ENCODE measurements at regions not wholly inside any gene's neighbourhood (a gene's known extent, or its start where the extent isn't known, plus 50 kb on each side); places are given as distances from the start of the nearest gene placed in this dataset.

DNA sequence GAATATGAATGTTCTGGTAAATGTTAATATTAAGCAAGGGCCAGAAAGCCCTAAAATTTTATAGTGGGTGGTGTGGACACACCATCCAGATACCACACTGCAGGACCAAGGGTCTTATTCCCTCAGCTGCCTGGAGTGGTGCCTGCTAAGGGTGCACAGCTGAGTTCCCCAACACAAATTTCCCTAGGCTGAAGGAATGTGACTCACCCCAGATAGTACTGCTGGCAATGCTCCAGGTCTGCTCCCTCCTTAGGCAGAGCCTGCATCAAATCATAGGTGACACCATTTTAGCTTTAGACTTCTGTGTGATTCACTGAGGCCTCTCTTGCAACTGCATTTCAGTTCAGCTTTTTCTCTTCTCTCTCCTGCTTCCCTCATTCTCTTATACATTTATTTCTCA lies 321.1 kb downstream of the SATB2 start:
- H4K91ac ChIP-seq (ENCODE audit: low read length): no peak overlapping the region
- H3K27me3 ChIP-seq (ENCODE audit: control insufficient read depth in 1 of 2, insufficient read depth in 1 of 2, low read length in 2 of 2): no peaks in the 10 kb centered on the region
- H2BK5ac ChIP-seq (ENCODE audit: low read depth, low read length, poor library complexity, severe bottlenecking): no peak overlapping the region
- H3K4me2 ChIP-seq (ENCODE audit: low read length, poor library complexity, severe bottlenecking): no peak overlapping the region
- no peaks in the 10 kb centered on the region for H3K36me3 ChIP-seq (ENCODE audit: control insufficient read depth in 1 of 2, insufficient read depth in 2 of 2, low read depth in 1 of 2, low read length in 2 of 2)
- H2BK12ac ChIP-seq (ENCODE audit: low read length in 2 of 2): no peak overlapping the region
- H2AFZ ChIP-seq (ENCODE audit: low read depth, low read length): no peak overlapping the region
- H2BK120ac ChIP-seq (ENCODE audit: low read depth, low read length): no peak overlapping the region
- H3K4ac ChIP-seq (ENCODE audit: low read depth in 1 of 2, low read length in 2 of 2): no peak overlapping the region
- H2AK5ac ChIP-seq (ENCODE audit: low read length, severe bottlenecking): no peak overlapping the region
- H3K4me3 ChIP-seq (ENCODE audit: insufficient read depth in 1 of 2, low read depth in 1 of 2, low read length in 2 of 2): no peak overlapping the region
- H3K9ac ChIP-seq (ENCODE audit: low read length): no peak overlapping the region
- H3K4me1 ChIP-seq (ENCODE audit: control insufficient read depth, insufficient read depth, low read depth, low read length): peaks cover 2% of the 10 kb centered on the region
- peak; percentile 20 for DNase-seq
- H2BK15ac ChIP-seq (ENCODE audit: low read depth, poor library complexity, severe bottlenecking): no peak overlapping the region
- no peak overlapping the region for H3K18ac ChIP-seq (ENCODE audit: low read depth in 1 of 2, low read length in 2 of 2)
- H3K14ac ChIP-seq (ENCODE audit: low read length in 2 of 2): no peak overlapping the region
- H3K9me3 ChIP-seq (ENCODE audit: control insufficient read depth, low read length): peaks cover 18% of the 10 kb centered on the region
- H3K27ac ChIP-seq (ENCODE audit: low read length, poor library complexity, severe bottlenecking): no peak overlapping the region
- H3K23ac ChIP-seq (ENCODE audit: low read length in 2 of 2): no peak overlapping the region
- H4K8ac ChIP-seq (ENCODE audit: low read length): no peak overlapping the region
- H3K79me1 ChIP-seq (replicated peaks; ENCODE audit: low read length, poor library complexity, severe bottlenecking): no peaks in the 10 kb centered on the region

DNA sequence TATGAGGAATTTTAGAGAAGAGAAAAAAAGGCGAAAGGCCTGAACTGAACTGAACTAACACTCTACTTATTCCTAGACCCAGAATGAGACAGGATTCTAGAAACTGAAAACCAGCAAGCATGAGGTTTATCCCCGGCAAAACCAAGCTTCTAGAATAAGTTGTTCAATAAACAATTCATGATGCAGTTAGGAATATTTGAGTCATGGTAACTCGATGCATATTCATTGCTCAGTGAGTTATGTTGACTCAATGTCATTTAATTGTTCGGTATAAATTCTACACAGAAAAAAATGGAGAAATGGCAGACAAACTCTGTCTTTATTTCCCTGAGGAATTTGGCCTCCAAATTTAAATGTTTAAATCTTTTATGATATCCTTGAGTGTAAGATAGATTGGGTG lies 321.5 kb downstream of the SATB2 start:
- H3K4me1 ChIP-seq (ENCODE audit: control insufficient read depth, insufficient read depth, low read depth, low read length): peaks cover 2% of the 10 kb centered on the region
- H3K4me3 ChIP-seq (ENCODE audit: insufficient read depth in 1 of 2, low read depth in 1 of 2, low read length in 2 of 2): no peak overlapping the region
- no peaks in the 10 kb centered on the region for H3K36me3 ChIP-seq (ENCODE audit: control insufficient read depth in 1 of 2, insufficient read depth in 2 of 2, low read depth in 1 of 2, low read length in 2 of 2)
- H4K91ac ChIP-seq (ENCODE audit: low read length): no peak overlapping the region
- no peak overlapping the region for H3K27ac ChIP-seq (ENCODE audit: low read length, poor library complexity, severe bottlenecking)
- no peak overlapping the region for H2BK15ac ChIP-seq (ENCODE audit: low read depth, poor library complexity, severe bottlenecking)
- no peak overlapping the region for H2AFZ ChIP-seq (ENCODE audit: low read depth, low read length)
- no peak overlapping the region for H4K8ac ChIP-seq (ENCODE audit: low read length)
- no peak for DNase-seq
- H3K14ac ChIP-seq (ENCODE audit: low read length in 2 of 2): no peak overlapping the region
- H2BK5ac ChIP-seq (ENCODE audit: low read depth, low read length, poor library complexity, severe bottlenecking): no peak overlapping the region
- no peak overlapping the region for H2BK120ac ChIP-seq (ENCODE audit: low read depth, low read length)
- H3K4me2 ChIP-seq (ENCODE audit: low read length, poor library complexity, severe bottlenecking): no peak overlapping the region
- no peak overlapping the region for H3K4ac ChIP-seq (ENCODE audit: low read depth in 1 of 2, low read length in 2 of 2)
- no peak overlapping the region for H3K23ac ChIP-seq (ENCODE audit: low read length in 2 of 2)
- H2BK12ac ChIP-seq (ENCODE audit: low read length in 2 of 2): no peak overlapping the region
- 78% methylated on average over 3 of the region's 4 CpGs for WGBS
- no peaks in the 10 kb centered on the region for H3K79me1 ChIP-seq (replicated peaks; ENCODE audit: low read length, poor library complexity, severe bottlenecking)
- no peak overlapping the region for H3K9ac ChIP-seq (ENCODE audit: low read length)
- H3K9me3 ChIP-seq (ENCODE audit: control insufficient read depth, low read length): peaks cover 14% of the 10 kb centered on the region
- no peak overlapping the region for H2AK5ac ChIP-seq (ENCODE audit: low read length, severe bottlenecking)
- no peak overlapping the region for H3K18ac ChIP-seq (ENCODE audit: low read depth in 1 of 2, low read length in 2 of 2)
- no peaks in the 10 kb centered on the region for H3K27me3 ChIP-seq (ENCODE audit: control insufficient read depth in 1 of 2, insufficient read depth in 1 of 2, low read length in 2 of 2)

DNA sequence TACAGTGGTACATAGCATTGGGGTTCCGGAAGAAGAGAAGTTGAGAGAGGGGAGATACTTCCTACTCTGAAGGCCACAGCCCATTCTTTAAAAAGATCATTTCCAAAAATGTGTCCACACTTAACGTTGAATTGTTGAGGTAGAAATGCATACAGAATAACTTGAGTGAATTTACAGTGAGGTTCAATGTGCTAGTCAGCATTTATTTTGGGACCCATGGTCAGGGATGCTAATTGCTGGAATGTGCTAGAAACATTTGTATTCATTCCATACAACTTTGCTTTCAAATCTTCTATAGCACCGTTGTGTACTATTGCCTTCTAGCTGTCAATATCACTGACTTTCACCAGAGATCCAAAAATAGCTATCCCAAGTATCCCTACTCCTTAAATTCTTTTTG lies 325.9 kb downstream of the SATB2 start:
- H2BK120ac ChIP-seq (ENCODE audit: low read depth, low read length): no peak overlapping the region
- H3K27me3 ChIP-seq (ENCODE audit: control insufficient read depth in 1 of 2, insufficient read depth in 1 of 2, low read length in 2 of 2): no peaks in the 10 kb centered on the region
- H2BK15ac ChIP-seq (ENCODE audit: low read depth, poor library complexity, severe bottlenecking): no peak overlapping the region
- H3K4me3 ChIP-seq (ENCODE audit: insufficient read depth in 1 of 2, low read depth in 1 of 2, low read length in 2 of 2): no peak overlapping the region
- H4K91ac ChIP-seq (ENCODE audit: low read length): no peak overlapping the region
- H2AK5ac ChIP-seq (ENCODE audit: low read length, severe bottlenecking): no peak overlapping the region
- H3K4ac ChIP-seq (ENCODE audit: low read depth in 1 of 2, low read length in 2 of 2): no peak overlapping the region
- H3K14ac ChIP-seq (ENCODE audit: low read length in 2 of 2): no peak overlapping the region
- H3K4me1 ChIP-seq (ENCODE audit: control insufficient read depth, insufficient read depth, low read depth, low read length): peaks cover 2% of the 10 kb centered on the region
- no peak overlapping the region for H3K18ac ChIP-seq (ENCODE audit: low read depth in 1 of 2, low read length in 2 of 2)
- H2BK5ac ChIP-seq (ENCODE audit: low read depth, low read length, poor library complexity, severe bottlenecking): no peak overlapping the region
- WGBS: 75% methylated on average over 2 of the region's 3 CpGs
- no peak overlapping the region for H3K4me2 ChIP-seq (ENCODE audit: low read length, poor library complexity, severe bottlenecking)
- no peak overlapping the region for H3K27ac ChIP-seq (ENCODE audit: low read length, poor library complexity, severe bottlenecking)
- no peak overlapping the region for H4K8ac ChIP-seq (ENCODE audit: low read length)
- no peak overlapping the region for H3K23ac ChIP-seq (ENCODE audit: low read length in 2 of 2)
- no peak for DNase-seq
- H2AFZ ChIP-seq (ENCODE audit: low read depth, low read length): no peak overlapping the region
- H3K9me3 ChIP-seq (ENCODE audit: control insufficient read depth, low read length): no peaks in the 10 kb centered on the region
- no peaks in the 10 kb centered on the region for H3K36me3 ChIP-seq (ENCODE audit: control insufficient read depth in 1 of 2, insufficient read depth in 2 of 2, low read depth in 1 of 2, low read length in 2 of 2)
- no peak overlapping the region for H3K9ac ChIP-seq (ENCODE audit: low read length)
- no peak overlapping the region for H2BK12ac ChIP-seq (ENCODE audit: low read length in 2 of 2)
- no peaks in the 10 kb centered on the region for H3K79me1 ChIP-seq (replicated peaks; ENCODE audit: low read length, poor library complexity, severe bottlenecking)

- Histone ChIP-seq H3K79me1 (replicated peaks; ENCODE audit: low read length, poor library complexity, severe bottlenecking) (no peaks in the 10 kb centered on the region), H3K9me3 (ENCODE audit: control insufficient read depth, low read length) (no peaks in the 10 kb centered on the region), H2BK12ac (ENCODE audit: low read length in 2 of 2) (no peak overlapping the region), H3K27me3 (ENCODE audit: control insufficient read depth in 1 of 2, insufficient read depth in 1 of 2, low read length in 2 of 2) (no peaks in the 10 kb centered on the region), H2AK5ac (ENCODE audit: low read length, severe bottlenecking) (no peak overlapping the region), H3K18ac (ENCODE audit: low read depth in 1 of 2, low read length in 2 of 2) (no peak overlapping the region), H4K8ac (ENCODE audit: low read length) (no peak overlapping the region), H3K14ac (ENCODE audit: low read length in 2 of 2) (no peak overlapping the region), H2BK15ac (ENCODE audit: low read depth, poor library complexity, severe bottlenecking) (no peak overlapping the region), H3K9ac (ENCODE audit: low read length) (no peak overlapping the region), H3K4ac (ENCODE audit: low read depth in 1 of 2, low read length in 2 of 2) (no peak overlapping the region), H3K4me1 (ENCODE audit: control insufficient read depth, insufficient read depth, low read depth, low read length) (no peaks in the 10 kb centered on the region), H4K91ac (ENCODE audit: low read length) (no peak overlapping the region), H3K27ac (ENCODE audit: low read length, poor library complexity, severe bottlenecking) (no peak overlapping the region), H3K23ac (ENCODE audit: low read length in 2 of 2) (no peak overlapping the region), H3K4me2 (ENCODE audit: low read length, poor library complexity, severe bottlenecking) (no peak overlapping the region), H3K36me3 (ENCODE audit: control insufficient read depth in 1 of 2, insufficient read depth in 2 of 2, low read depth in 1 of 2, low read length in 2 of 2) (no peaks in the 10 kb centered on the region), H3K4me3 (ENCODE audit: insufficient read depth in 1 of 2, low read depth in 1 of 2, low read length in 2 of 2) (no peak overlapping the region), H2AFZ (ENCODE audit: low read depth, low read length) (no peak overlapping the region), H2BK5ac (ENCODE audit: low read depth, low read length, poor library complexity, severe bottlenecking) (no peak overlapping the region), H2BK120ac (ENCODE audit: low read depth, low read length) (no peak overlapping the region)
- DNase-seq: no peak
- 71% methylated on average over 4 of the region's 5 CpGs for WGBS
Observed at GRCh38 chr2:199131136-199131655, 326.5 kb downstream of the SATB2 start.
